ENCODE measurements at regions not wholly inside any gene's neighbourhood (a gene's known extent, or its start where the extent isn't known, plus 50 kb on each side); places are given as distances from the start of the nearest gene placed in this dataset.
A peak's percentile ranks its signal among the peaks of the same experiment; 100 is the strongest.
"Not testable (repeated sequence)": the region's sequence is repeated elsewhere in the genome, so short reads cannot be mapped to it uniquely, and the experiment has no call there.

DNA sequence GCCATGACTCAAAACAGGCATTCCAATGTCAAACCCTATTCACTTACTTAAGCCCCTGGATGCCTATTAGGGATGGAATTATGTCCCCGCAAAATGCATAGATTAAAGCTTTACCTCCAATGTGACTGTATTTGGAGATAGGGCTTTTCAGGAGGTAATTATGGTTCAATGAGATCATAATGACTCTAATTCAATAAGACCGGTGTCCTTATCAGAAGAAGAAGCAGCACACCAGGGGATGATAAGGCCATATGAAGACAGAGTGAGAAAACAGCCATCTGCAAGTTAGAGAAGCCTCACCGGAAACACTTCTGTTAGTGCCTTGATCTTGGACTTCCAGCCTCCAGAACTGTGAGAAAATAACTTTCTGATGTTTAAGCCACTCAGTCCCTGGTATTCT, 1131.8 kb upstream of the TMPRSS15 start:
- TF ChIP-seq JUND (IDR thresholded peaks at IDR 0.05; ENCODE audit: low read depth): no peak
- no peak for DNase-seq (ENCODE audit: low read depth in 1 of 2, low spot score in 1 of 2)
- in situ Hi-C loops (cut with HindIII; ENCODE audit: low pct_unique_long_range_greater_than_20kb, low sequenced_read_pairs): no loop called here

- no peak for TF ChIP-seq JUND (IDR thresholded peaks at IDR 0.05; ENCODE audit: low read depth)
- DNase-seq (ENCODE audit: low read depth in 1 of 2, low spot score in 1 of 2): no peak
- in situ Hi-C loops (cut with HindIII; ENCODE audit: low pct_unique_long_range_greater_than_20kb, low sequenced_read_pairs): no loop called here
These were observed 1133.5 kb upstream of the TMPRSS15 start for GRCh38 chr21:19537116-19537515.

DNA sequence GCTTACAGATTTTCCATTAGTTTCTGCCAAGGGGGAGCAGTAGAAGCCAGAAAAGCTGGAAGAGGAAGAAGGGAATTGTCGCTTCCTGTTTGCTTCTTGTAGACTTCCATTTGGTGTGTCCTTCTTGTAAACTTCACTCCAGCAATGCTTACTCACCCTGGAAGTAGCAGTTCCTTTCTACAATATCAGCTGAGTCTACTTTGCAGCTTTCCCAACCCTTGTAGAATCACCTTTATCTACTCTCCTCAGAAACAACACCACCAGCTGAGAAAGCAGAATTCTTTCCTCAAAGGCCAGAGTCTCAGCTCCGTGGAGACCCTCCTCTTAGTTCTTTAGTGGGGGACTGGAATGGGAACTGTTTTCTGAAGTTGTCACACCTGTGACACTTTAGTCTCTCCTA, 1136.7 kb upstream of the TMPRSS15 start:
- DNase-seq (ENCODE audit: low read depth in 1 of 2, low spot score in 1 of 2): no peak
- in situ Hi-C loops (cut with HindIII; ENCODE audit: low pct_unique_long_range_greater_than_20kb, low sequenced_read_pairs): no loop called here

GRCh38 chr21:19541602-19542001, 1138.0 kb upstream of the TMPRSS15 start:
- TF ChIP-seq JUND (IDR thresholded peaks at IDR 0.05; ENCODE audit: low read depth): no peak
- in situ Hi-C loops (cut with HindIII; ENCODE audit: low pct_unique_long_range_greater_than_20kb, low sequenced_read_pairs): no loop called here
- peak in 1 of 2 experiments; percentile 37 for DNase-seq (ENCODE audit: low read depth in 1 of 2, low spot score in 1 of 2)

More for the DNA sequence above, 1136.7 kb upstream of the TMPRSS15 start:
- TF ChIP-seq JUND (IDR thresholded peaks at IDR 0.05; ENCODE audit: low read depth): no peak

DNA sequence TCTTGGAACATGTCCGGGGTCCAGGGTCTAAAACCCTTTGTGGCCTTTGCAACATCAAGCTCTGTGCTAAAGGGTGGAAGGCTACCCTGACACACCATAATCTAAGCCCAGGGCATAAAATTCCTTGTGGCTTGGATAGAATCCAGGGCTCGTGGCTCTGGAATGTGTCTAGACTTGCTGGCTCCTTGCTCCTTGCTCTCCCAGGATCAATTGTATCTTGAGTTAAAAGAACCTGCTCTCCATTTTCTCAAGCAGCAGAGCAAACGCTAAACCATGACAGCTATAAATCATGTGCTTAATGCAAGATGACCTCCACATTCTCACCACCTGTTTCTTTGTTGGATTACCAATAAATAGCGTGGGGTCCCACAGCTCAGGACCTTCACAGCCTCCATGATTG, 1140.9 kb upstream of the TMPRSS15 start:
- in situ Hi-C loops (cut with HindIII; ENCODE audit: low pct_unique_long_range_greater_than_20kb, low sequenced_read_pairs): not testable (repeated sequence)
- DNase-seq (ENCODE audit: low read depth in 1 of 2, low spot score in 1 of 2): peak in 1 of 2 experiments; percentile 71

- in situ Hi-C loops (cut with HindIII; ENCODE audit: low pct_unique_long_range_greater_than_20kb, low sequenced_read_pairs): no loop called here
- peak in 1 of 2 experiments; percentile 43 for DNase-seq (ENCODE audit: low read depth in 1 of 2, low spot score in 1 of 2)
- no peak for TF ChIP-seq JUND (IDR thresholded peaks at IDR 0.05; ENCODE audit: low read depth)
These were observed 1144.6 kb upstream of the TMPRSS15 start for GRCh38 chr21:19547951-19548840.

DNA sequence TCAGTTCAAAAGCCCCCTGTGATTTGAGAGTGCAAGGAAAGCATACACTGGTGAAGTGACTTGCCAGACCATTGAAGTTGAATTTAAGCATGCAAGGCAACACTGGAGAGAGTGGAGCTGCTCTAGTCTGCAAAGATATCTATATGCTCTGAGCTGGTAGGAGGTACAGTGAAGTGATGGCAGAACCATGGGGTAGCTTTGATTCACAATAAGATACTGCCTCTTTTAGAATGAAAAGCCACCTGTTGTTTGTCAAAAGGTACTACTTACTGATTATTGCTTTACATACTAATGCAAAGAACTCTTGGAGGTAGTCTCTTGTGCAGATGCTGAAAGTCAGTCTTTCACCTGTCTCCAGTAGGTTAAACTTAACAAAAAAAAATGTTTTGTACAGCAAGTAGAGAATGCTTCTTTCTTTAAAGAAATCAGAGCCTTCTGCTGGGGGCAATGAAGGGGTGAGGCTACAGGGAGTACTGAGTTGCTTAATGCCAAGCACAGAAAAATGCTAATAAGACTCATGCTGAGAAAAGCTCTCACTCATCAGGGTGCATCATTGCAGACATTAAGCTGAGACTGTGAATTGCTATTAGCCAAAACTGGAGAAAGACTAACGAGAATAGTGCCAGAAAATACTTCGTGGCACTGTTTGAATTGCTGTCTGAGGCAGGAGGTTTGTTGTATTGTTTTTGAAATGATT, 1150.5 kb upstream of the TMPRSS15 start:
- DNase-seq (ENCODE audit: low read depth in 1 of 2, low spot score in 1 of 2): no peak
- in situ Hi-C loops (cut with HindIII; ENCODE audit: low pct_unique_long_range_greater_than_20kb, low sequenced_read_pairs): no loop called here
- TF ChIP-seq JUND (IDR thresholded peaks at IDR 0.05; ENCODE audit: low read depth): no peak

DNA sequence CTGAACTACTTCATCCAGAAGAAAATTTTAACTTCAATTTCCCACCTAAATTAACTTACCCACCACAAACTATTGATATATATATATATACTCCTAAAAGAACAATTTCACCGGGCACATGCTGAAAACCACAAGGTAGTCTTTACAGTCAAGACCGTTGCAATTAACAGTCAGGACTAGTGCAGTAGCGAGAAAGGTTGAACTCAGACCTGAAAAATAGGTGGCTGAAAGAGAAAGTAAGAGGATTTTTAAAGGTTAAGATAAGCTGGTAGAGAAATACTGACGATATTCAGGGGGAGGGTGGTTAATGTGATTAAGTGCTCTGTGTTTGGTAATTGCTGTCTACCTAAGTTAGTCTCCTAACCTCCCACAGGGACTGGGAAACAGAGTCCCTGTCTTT, 1153.5 kb upstream of the TMPRSS15 start:
- in situ Hi-C loops (cut with HindIII; ENCODE audit: low pct_unique_long_range_greater_than_20kb, low sequenced_read_pairs): no loop called here

DNA sequence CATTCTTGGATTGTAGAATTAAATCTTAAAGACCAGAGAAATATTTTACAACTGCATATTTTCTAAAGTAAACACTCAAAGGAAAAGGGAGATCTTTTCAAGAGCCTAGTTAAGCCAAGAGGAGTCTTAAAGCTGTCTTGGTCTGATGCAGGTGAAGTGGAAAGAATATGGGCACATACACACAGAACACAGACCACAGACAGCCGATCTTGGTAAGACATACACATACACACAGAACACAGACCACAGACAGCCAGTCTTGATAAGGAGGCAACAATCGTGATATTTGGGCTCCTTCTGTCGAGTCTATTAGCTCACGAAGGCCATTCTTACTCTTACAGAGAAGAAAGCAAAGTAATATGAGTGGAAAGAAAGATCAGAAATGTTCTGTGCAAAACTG, 1153.9 kb upstream of the TMPRSS15 start:
- DNase-seq (ENCODE audit: low read depth in 1 of 2, low spot score in 1 of 2): no peak
- TF ChIP-seq JUND (IDR thresholded peaks at IDR 0.05; ENCODE audit: low read depth): no peak
- in situ Hi-C loops (cut with HindIII; ENCODE audit: low pct_unique_long_range_greater_than_20kb, low sequenced_read_pairs): no loop called here

More for the DNA sequence above, 1153.5 kb upstream of the TMPRSS15 start:
- no peak for TF ChIP-seq JUND (IDR thresholded peaks at IDR 0.05; ENCODE audit: low read depth)
- no peak for DNase-seq (ENCODE audit: low read depth in 1 of 2, low spot score in 1 of 2)

GRCh38 chr21:19565587-19565986, 1162.0 kb upstream of the TMPRSS15 start:
- in situ Hi-C loops (cut with HindIII; ENCODE audit: low pct_unique_long_range_greater_than_20kb, low sequenced_read_pairs): no loop called here
- TF ChIP-seq JUND (IDR thresholded peaks at IDR 0.05; ENCODE audit: low read depth): no peak
- peak; percentile 8 to 42 for DNase-seq (ENCODE audit: low read depth in 1 of 2, low spot score in 1 of 2)

- no peak for TF ChIP-seq JUND (IDR thresholded peaks at IDR 0.05; ENCODE audit: low read depth)
- DNase-seq (ENCODE audit: low read depth in 1 of 2, low spot score in 1 of 2): no peak
- in situ Hi-C loops (cut with HindIII; ENCODE audit: low pct_unique_long_range_greater_than_20kb, low sequenced_read_pairs): no loop called here
These were observed 1163.4 kb upstream of the TMPRSS15 start for GRCh38 chr21:19566975-19567374.

GRCh38 chr21:19577381-19577780, 1173.8 kb upstream of the TMPRSS15 start:
- no peak for DNase-seq (ENCODE audit: low read depth in 1 of 2, low spot score in 1 of 2)
- TF ChIP-seq JUND (IDR thresholded peaks at IDR 0.05; ENCODE audit: low read depth): no peak
- in situ Hi-C loops (cut with HindIII; ENCODE audit: low pct_unique_long_range_greater_than_20kb, low sequenced_read_pairs): no loop called here

DNA sequence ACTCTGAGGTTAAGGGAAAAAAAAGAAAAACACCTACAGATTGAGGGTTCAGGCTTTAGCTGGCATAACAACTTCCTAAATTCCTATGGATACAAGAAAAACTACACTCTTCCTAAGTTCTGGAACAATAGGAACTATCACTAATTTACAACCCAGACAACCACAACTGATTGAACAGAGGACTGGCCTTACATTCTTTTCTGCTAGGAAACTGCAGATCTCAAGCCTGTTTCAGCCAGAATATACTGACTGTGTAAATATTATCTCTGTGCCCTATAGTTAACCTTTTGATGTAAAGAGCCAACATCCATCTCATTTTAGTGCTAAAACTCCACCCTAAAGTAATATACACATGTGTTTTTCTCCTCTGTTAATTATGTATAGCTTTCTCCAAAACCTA, 1186.5 kb upstream of the TMPRSS15 start:
- DNase-seq (ENCODE audit: low read depth in 1 of 2, low spot score in 1 of 2): no peak
- TF ChIP-seq JUND (IDR thresholded peaks at IDR 0.05; ENCODE audit: low read depth): no peak
- in situ Hi-C loops (cut with HindIII; ENCODE audit: low pct_unique_long_range_greater_than_20kb, low sequenced_read_pairs): no loop called here
